HG03103 (cell line): ENCODE measurements at regions not wholly inside any gene's neighbourhood (a gene's known extent, or its start where the extent isn't known, plus 50 kb on each side); places are given as distances from the start of the nearest gene placed in this dataset.
"Not testable (repeated sequence)": the region's sequence is repeated elsewhere in the genome, so short reads cannot be mapped to it uniquely, and the experiment has no call there.

Experiments
- ATAC-seq: cut with Tn5 transposase; IDR thresholded peaks from one replicate; pipeline ENCODE4 v1.9.1; 2021; ENCODE audit warnings: low read depth; ENCODE audit not compliant: unreplicated experiment

DNA sequence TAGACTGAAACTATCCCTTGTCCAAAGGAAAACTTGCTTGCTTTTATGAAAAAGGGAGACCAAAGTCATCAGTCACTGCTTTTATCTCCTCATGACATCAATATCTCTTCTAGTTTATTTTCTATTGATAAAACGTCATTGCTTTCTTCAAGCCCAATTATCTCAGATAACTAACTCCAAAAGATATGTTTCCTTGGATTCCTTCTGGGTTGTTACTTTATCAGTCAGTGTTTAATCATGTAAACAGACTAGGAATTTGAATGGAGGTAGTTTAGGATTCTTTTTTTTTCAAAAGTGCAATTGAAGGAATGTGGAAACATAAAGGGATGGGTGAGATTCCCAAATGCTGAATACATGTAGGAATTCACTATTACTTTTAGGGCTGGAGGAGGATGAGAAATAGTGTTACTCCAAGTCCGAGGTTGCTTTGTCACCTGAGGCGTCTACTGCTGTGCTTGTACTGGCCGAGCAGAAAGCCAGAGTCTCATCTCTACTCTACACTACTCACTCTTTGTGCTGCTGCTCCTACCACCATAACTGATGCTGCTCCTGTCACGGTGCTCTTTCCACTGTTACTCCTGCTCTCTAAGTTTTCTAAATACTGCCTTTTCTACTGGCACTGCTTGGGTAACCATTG is 1697.1 kb upstream of the NUDT12 start:
- no peak for ATAC-seq

DNA sequence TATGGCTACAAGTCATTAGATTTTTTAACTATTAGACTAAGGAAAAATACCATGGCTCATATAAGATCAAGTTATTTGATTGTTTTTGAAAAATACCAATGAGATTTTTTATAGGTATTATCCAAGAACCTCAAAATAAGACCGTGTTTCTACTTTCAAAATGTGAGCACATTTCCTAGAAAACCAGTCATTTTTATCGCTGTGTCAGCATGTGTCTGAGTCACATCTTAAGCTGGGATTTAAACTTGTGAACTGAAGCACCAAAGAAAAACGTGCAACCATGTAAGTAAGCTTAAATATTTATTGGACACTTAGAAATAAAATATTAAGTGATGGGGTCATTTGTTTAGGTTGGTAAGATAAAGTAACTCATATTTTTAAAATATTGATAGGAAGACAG is 1676.0 kb upstream of the NUDT12 start:
- ATAC-seq = no peak

DNA sequence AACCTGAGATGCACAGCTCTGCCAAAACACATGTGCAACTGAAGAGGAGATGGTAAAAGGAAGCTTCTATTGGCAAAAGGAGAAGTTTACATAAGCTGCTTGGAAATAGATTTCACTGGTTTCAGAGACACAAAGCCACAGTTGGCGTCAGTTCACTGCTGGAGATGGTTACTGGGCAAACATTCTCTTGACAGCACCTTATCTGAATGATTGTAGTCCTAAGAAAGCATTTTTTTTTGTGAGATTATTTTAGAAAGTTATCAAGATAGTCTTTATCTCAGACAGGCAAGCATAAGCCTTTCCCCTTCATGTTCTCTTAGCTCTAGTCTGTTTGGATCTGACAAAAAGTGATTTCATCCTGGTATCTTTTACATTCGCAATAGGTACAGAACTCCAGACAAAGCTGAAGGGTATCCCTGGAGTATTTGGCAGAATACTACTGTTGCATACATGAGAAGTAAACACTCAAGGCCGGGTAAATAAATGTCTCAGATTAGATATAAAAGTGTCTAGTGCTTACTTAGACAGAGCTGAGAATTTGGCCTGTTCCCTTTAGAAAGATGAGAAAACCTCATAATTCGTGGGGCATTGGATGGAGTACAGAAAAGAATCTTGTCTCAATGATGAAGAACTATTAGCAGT is 1668.0 kb upstream of the NUDT12 start:
- ATAC-seq = no peak

DNA sequence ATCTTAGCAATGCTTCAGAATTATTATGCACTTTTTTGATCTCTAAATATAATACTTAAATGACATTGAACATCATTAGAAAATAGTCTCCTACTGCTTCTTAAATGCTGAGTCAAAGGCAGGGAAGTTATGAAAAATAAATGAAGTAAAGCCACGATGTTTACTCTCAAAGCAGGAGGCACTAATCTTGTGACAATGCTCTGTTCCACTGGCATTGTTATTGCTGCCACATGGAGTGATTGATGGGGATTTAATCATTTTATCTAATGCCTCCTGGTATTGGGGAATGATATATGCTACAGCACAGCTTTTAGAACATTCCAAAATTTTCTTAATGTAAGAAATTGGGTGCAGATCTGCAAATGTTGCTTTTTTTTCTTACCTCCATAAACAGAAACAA is 1655.4 kb upstream of the NUDT12 start:
- no peak for ATAC-seq

DNA sequence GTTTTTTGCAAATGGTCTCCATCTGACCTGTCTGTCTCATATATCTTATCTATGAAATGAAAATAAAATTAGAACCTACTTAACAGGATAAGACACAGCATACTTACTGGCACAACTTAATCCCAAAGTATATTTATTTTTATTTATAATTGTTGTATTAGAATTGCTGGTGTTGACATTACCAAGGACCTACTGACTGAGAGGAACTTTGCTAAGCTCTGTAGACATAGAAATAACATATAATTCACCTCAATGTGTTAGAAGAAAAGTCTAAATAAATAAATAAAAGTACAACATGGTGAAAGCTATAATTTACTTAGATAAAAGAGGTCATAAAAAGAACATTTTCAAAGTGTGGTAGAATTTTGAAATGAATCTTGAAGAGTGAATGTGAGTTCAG is 1650.5 kb upstream of the NUDT12 start:
- ATAC-seq = no peak

DNA sequence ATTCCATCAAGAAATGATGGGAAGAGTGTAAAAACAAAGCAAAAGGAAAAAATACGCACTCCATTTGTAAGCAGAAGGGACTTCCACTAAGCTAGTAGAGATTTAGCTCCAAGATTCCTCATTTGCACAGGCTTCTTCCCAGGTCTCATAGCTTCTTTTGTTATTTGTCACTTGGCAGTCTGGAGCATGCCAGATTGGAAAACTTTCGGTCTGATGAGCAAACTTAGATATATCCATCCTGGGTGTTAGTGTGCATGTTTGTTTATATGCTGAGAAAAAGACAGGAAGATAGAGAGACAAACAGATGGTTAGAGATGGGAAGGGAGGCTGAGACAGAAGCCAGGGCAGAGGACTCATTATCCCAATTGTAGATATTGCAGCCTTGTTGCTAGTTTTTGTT is 1644.5 kb upstream of the NUDT12 start:
- ATAC-seq = no peak

DNA sequence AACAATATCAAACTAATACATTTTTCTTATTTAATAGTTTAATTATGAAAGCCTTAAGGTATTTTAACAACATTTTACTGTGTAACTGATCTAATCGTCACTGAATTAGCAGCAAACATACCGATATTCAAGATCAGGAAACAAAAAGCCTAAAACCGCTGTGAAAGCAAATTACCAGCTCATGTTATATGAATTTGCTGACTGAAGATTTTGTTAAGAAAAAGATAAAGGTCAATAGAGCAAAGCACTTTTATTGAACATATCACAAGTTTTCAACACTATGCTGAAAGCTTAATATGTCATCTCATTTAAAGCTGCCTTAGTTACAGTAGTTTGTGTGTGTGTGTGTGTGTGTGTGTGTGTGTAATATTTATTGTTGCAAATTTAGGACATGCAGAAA is 1634.9 kb upstream of the NUDT12 start:
- ATAC-seq = no peak

DNA sequence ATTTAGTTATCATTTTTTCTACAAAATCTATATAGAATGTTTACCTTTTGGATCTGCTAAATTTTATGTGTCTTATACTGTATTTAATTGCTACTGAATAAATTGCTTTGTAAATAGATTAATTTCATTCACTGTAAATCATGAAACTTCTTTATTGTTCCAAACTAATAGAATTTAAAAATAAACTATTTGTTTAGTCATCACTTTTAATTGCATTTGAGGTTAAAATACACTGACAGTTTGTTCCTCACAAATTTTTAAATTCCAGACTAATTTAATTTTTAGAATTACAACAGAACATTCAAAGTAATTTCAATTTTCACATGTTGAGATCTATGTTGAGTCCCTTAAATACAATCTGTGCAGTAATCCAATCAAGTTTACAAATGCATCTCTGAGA is 1633.2 kb upstream of the NUDT12 start:
- ATAC-seq = no peak

DNA sequence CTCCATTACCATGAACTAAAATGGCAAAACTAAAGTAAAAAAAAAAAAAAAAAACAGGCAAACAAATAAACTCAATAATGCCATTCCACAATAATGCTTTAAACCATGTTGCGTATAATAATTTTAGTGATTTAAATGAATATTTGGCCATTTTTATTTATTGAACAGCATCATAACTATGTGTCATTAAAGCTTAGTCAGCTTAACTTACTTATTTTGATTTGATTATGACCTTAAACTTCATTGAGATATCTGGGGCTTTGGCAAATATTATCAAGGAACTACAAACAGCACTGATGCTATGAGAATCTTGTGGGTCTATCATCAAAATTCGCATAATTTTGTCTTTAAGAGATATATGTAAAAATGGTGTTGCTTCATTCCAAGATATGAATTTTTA is 1610.3 kb upstream of the NUDT12 start:
- ATAC-seq = no peak

DNA sequence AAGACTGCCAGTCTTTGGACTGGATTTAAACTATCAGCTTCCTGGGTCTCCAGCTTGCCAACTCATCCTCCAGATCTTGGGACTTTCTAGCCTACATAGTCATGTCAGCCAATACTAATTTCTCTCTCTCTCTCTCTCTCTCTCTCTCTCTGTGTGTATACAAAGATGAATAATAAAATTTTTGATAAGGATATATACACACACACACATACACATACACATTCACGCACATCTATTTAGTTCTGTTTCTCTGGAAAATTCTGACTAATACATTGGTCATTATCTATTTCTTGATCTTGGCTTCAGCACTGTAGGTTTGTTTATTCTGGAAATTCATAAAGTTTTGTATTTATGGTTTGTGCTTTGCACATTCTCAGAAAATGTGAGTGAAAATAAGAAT is 1606.2 kb upstream of the NUDT12 start:
- ATAC-seq = no peak

DNA sequence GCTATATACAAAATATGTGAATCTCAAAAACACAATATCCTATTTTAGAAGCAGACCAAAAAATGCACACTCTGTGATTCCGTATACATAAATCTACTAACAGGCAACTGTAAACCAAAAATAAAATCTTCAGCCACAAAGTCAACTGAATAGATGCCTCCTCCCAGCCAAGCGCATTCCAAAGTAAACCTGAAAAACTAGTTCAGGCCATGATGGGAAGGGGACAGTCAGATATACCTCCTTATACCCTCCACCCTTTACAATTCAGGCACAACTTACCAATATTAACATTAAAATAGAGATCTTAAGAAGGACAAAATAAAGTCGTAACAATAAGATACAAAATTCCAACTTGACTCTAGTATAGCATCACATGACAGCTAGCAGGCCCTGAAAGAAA is 1604.5 kb upstream of the NUDT12 start:
- no peak for ATAC-seq

DNA sequence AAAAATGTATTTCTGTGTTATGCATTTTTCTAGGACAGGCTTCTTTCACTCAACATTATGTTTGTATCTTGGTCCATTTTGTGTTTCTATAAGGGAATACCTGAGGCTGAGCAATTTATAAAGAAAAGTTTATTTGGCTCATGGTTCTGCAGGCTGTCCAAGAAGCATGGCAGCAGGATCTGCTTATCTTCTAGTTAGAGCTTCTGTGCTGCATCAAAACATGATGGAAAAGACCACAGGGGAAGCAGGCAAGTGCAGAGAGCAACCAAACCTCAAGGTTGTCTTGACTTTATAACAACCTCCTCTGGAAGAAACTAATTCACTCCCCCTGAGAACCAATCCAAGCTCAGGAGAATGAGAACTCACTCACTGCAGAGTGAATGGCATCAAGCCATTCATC is 1601.0 kb upstream of the NUDT12 start:
- no peak for ATAC-seq

DNA sequence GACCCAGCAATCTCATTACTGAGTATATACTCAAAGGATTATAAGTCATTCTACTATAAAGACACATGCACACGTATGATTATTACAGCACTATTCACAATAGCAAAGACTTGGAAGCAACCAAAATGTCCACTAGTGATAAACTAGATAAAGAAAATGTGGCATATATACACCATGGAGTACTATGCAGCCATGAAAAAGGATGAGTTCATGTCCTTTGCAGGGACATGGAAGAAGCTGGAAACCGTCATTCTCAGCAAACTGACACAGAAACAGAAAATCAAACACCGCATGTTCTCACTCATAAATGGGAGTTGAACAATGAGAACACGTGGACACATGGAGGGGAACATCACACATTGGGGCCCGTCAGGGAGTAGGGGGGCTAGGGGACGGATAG is 1600.0 kb upstream of the NUDT12 start:
- ATAC-seq = not testable (repeated sequence)

DNA sequence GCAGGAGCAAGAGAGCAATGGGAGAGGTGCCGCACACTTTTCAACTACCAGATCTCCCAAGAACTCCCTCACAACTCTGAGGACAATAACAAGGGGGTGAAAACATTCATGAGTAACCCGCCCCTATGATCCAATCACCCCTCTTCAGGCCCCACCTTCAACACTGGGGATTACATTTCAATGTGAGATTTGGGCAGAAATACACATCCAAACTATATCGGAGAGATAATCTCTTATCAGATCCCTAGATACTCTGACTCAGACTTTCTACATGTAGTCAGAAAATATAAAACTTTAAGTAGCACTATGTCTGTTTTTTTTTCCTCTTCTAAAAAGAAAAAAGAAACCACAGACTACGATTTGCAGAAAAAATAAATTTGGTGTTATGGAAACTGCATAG is 1595.9 kb upstream of the NUDT12 start:
- ATAC-seq = no peak

DNA sequence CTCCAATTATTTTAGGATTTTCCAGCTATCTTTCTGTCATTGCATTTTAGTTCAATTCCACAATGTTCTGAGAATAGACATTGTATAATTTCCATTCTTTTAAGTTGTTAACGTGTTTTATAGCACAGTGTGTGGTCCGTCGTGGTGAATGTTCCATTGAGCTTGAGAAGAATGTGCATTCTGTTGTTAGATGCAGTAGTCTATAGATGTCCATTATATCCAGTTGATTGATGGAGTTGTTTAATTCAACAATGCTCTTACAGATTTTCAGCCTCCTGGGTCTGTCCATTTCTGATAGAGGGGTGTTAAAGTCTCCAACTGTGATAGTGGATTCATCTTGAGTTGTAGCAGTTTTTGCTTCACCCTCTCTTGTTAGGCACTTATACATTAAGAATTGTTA is 1587.7 kb upstream of the NUDT12 start:
- ATAC-seq = no peak

DNA sequence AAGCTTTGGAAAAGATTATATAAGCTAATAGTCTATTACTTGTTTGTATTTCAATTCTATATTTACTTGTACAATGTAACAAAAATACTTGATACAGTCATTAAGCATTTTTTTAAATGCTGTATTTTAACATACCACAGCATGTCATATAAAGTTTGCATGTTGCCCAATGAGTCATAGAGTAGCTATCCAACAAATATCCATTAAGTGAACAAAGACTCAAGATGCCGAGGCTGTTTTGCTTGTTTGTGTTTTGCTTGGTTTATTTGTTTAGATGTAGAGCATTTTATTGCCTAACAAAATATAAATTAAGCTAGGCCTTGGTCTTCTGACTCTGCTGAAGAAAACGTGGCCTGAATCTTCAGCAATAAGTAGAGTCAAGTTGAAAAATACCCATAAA is 1584.3 kb upstream of the NUDT12 start:
- no peak for ATAC-seq

DNA sequence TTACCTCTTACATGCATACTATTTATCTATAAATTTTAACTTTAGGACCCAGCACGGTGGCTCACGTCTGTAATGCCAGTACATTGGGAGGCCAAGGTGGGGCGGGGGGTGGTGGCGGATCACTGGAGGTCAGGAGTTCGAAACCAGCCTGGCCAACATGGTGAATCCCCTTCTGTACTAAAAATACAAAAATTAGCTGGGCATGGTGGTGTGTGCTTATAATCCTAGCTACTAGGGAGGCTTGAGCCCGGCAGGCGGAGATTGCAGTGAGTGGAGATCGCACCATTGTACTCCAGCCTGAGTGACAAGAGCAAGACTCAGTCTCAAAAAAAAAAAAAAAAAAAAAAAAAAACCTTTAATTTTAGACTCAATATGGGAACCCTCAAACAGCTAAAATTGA is 1582.6 kb upstream of the NUDT12 start:
- ATAC-seq = no peak

DNA sequence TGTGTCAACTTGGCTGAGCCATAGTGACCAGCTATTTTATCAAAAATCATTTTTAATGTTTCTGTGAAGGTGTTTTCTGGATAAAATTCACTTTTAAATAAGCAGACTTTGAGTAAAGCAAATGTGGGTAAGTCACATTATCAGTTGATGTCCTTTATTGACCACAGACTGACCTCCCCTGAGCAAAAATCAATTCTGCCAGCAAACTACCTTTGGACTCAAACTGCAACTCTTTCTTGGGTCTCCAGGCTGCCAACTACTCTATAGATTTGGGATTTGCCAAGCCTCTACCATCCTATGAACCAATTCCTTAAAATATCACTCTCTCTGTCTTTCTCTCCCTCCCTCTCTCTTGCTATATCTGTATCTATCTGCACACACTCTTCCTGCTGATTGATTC is 1571.7 kb upstream of the NUDT12 start:
- no peak for ATAC-seq

DNA sequence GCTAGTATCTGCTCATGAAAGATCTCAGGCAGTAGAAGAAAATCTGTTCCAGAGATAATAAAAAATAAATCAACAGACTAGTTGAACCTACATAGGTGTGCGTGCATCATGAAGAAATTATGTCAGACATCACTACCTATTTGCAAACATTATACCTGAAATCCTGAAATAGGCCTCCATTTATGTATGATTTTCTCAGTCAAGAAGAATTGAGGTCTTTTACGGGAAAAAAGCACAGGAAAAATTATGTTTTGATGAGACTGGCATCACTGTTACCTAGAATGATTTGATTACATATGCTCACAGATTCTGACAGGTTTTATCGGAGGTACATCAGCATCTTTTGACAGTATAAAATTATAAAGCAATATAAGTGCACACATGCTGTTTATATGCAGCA is 1570.5 kb upstream of the NUDT12 start:
- ATAC-seq = no peak

DNA sequence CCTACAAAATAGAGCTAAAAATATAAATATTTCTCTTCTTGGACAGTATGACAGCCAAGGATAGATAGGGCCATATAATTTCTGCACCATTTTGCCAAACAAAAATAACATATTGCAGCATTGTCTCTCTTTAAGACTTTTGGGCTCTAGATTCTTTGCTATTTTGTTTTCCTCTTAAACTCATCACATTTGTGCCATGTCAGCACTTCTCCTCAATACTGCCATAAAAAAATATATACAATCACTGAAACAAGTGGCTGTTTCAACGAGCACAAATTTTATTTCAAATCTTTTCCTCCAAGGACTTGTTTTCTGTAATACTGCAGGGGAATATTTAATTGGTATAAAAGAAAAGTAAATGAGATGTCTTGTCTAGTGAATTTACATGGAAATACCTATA is 1570.0 kb upstream of the NUDT12 start:
- ATAC-seq = no peak

DNA sequence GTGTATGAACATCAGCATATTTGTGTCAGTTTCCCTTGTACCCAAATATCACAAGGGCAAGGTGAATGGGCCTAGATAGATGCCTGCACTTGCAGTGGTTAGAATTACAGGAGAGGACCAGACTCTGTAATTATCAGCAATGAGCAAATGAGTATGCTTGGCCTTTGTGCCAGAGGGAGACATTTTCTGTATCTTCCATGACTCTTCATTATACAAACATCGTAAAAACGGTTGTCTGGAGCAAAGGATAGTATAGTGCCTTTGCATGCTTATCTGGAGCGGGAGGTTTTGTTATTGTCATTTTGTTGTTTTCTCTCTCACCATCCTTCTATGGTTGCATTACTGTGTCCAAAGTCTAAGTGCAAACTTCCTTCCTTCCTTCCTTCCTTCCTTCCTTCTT is 1568.5 kb upstream of the NUDT12 start:
- no peak for ATAC-seq

DNA sequence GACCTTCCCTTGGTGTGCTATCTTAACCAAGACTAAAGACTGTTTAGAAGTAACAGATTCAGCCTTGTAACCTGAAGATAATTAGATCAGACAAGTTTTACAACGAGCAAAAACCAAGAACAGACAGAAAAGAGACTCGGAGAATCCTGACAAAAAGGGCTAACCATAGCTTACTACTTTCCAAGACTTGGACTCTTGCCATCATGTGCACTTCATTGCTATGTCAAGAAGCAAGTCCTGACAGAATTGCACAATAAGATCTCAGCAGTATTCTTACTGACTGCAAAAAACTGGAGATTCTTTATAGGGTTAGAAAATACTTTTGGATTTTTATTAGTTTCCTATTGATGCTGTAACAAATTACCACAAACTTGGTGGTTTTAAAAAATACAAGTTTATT is 1539.0 kb upstream of the NUDT12 start:
- ATAC-seq = no peak

DNA sequence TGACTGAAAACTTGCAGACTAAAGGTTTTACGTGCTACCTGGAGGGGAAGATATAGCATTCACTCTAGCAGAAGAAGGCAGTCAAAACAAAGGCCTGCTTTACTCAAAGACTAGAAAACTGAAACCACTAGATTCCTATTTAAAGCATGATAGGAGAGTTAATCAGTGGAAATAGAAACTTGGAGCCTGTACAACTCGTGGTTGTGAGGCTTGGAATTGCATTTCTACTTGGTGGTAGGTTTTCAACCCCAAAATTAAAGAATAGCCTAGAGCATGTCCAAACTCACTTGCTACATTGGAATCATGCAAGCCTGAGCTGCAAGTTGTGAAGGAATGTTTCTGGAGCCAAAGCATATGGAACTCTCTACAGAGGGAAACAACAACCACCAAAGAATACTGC is 1526.4 kb upstream of the NUDT12 start:
- no peak for ATAC-seq
